ENCODE measurements at regions not wholly inside any gene's neighbourhood (a gene's known extent, or its start where the extent isn't known, plus 50 kb on each side); places are given as distances from the start of the nearest gene placed in this dataset.

DNA sequence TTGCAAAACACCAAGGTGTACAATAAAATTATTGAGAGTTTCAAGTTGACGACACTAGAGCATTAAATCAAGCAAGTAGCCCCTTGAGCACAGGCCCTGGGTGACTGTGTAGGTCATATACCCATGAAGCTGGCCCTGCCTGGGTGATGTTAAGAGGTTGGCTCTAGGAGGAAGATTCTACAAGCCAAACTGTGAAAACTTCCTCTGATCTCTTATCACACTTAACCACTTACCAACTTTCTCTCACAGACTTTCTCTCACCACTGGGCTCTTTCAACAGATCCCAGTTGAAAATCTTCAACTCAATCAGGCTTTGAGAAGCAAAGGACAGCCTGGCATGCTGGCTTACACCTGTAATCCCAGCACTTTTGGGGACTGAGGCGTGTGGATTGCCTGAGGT, 186.9 kb upstream of the BTG1 start:
- peaks cover 13% of the 10 kb centered on the region for H3K4me1 Mint-ChIP-seq
- no peak overlapping the region for H3K4me3 Mint-ChIP-seq
- no peaks in the 10 kb centered on the region for H3K9me3 Mint-ChIP-seq
- peak overlapping the region; percentile 14 for H3K27ac Mint-ChIP-seq
- no peak for ATAC-seq (ENCODE audit: low read depth)
- no peaks in the 10 kb centered on the region for H3K36me3 Mint-ChIP-seq
- H3K27me3 Mint-ChIP-seq: no peaks in the 10 kb centered on the region
- DNase-seq (ENCODE audit: low spot score in 2 of 2): no peak

DNA sequence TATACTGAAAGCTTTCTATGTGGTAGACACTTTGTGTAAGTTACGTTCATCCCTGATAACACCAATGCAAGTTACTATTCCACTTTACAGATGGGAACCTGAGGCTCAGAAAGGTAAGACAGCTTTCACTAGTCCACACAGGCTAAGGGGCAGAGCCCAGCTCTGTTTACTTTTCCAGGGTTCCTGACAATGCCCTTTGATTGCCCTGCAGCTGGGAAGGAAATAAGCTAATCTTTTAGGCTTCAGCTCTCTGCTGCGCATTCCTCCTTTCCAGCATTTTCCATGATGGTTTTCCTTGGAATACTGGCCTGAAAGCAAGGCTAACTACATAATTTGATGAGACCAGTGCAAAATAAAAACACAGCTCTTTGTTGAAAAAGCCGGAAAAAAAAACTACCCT, 185.7 kb upstream of the BTG1 start:
- DNase-seq (ENCODE audit: low spot score in 2 of 2): no peak
- ATAC-seq (ENCODE audit: low read depth): no peak
- H3K4me3 Mint-ChIP-seq: no peak overlapping the region
- no peaks in the 10 kb centered on the region for H3K27me3 Mint-ChIP-seq
- H3K9me3 Mint-ChIP-seq: peaks cover 1% of the 10 kb centered on the region
- peaks cover 2% of the 10 kb centered on the region for H3K36me3 Mint-ChIP-seq
- H3K27ac Mint-ChIP-seq: no peak overlapping the region
- peaks cover 16% of the 10 kb centered on the region for H3K4me1 Mint-ChIP-seq

DNA sequence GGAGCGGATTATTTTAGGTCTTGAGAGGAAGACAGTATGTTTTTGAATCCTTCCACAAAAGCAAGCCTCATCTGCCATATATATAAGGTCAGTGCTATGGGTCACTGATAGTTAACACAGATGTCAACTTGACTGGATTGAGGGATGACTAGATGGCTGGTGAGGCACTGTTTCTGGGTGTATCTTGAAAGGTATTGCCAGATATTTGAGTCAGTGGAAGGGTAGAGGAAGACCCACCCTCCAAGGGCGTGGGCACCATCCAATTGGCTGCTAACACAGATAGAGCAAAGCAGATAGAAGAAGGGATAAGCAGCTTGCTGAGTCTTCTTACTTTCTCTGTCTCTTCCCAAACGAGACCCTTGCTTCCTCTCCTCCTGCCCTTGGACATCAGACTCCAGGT, 185.0 kb upstream of the BTG1 start:
- peaks cover 16% of the 10 kb centered on the region for H3K4me1 Mint-ChIP-seq
- no peak overlapping the region for H3K4me3 Mint-ChIP-seq
- no peak for DNase-seq (ENCODE audit: low spot score in 2 of 2)
- H3K36me3 Mint-ChIP-seq: peaks cover 2% of the 10 kb centered on the region
- H3K27ac Mint-ChIP-seq: no peak overlapping the region
- peaks cover 1% of the 10 kb centered on the region for H3K9me3 Mint-ChIP-seq
- H3K27me3 Mint-ChIP-seq: no peaks in the 10 kb centered on the region
- ATAC-seq (ENCODE audit: low read depth): no peak

DNA sequence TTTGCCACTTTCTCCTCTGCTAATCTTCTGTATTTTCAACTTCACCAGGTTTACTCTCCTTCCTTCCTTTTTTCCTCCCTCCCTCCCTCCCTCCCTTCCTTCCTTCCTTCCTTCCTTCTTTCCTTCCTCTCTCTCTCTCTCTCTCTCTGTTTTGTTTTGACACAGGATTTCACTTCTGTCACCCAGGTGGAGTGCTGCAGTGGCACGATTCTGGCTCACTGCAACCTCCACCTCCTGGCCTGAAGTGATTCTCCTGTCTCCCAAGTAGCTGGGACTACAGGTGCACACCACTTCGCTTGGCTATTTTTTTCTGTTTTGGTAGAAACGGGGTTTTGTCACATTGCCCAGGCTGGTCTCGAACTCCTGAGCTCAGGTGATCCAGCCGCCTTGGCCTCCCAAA, 181.2 kb upstream of the BTG1 start:
- Mint-ChIP-seq H3K27ac (peak overlapping the region; percentile 19), H3K27me3 (no peaks in the 10 kb centered on the region), H3K4me1 (peaks cover 13% of the 10 kb centered on the region), H3K9me3 (peaks cover 4% of the 10 kb centered on the region), H3K4me3 (no peak overlapping the region), H3K36me3 (peaks cover 6% of the 10 kb centered on the region)
- no peak for DNase-seq (ENCODE audit: low spot score in 2 of 2)
- ATAC-seq (ENCODE audit: low read depth): no peak

DNA sequence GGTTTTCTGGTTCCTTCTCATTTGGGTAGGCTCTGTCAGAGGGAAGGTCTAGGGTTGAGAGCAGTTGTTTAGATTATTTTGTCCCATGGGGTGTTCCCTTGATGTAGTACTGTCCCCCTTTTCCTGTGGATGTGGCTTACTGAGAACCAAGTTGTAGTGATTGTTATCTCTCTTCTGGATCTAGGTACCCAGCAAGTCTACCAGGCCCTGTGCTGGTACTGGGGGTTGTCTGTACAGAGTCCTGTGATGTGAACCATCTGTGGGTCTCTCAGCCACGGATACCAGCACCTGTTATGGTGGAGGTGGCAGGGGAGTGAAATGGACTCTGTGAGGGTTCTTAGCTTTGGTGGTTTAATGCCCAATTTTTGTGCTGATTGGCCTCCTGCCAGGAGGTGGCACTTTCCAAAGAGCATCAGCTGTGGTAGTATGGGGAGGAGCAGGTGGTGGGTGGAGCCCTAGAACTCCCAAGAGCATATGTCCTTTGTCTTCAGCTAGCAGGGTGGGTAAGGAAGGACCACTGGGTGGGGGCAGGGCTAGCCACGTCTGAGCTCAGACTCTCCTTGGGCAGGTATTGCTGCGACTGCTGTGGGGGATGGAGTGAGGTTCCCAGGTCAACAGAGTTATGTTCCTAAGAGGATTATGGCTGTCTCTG, 179.3 kb upstream of the BTG1 start:
- no peak overlapping the region for H3K4me3 Mint-ChIP-seq
- H3K36me3 Mint-ChIP-seq: peaks cover 6% of the 10 kb centered on the region
- ATAC-seq (ENCODE audit: low read depth) (no peak), DNase-seq (ENCODE audit: low spot score in 2 of 2) (no peak)
- no peak overlapping the region for H3K27ac Mint-ChIP-seq
- H3K9me3 Mint-ChIP-seq: peaks cover 4% of the 10 kb centered on the region
- H3K27me3 Mint-ChIP-seq: no peaks in the 10 kb centered on the region
- peaks cover 13% of the 10 kb centered on the region for H3K4me1 Mint-ChIP-seq

DNA sequence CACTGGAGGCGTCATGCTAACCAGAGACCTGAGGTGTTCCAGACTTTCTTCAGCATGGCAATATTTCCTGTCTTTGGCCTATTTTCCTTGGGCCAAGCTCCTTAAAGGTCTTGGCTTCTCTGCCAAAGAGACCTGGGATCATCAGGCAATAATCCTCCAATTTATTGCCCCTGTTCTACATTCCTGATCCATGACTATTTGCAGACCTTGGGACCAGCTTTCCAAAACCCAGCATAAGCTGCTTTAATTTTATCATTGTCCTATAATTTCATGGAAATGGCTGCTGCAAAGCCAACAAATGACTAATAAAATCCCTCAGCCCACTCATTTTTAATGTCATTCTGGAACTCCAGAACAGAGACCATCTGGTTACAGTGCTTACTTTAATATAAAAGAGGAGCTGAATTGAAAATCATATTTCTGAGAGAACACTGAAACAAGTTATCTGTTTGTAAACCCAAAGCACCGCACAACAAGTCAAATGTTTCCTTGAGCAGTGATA, 166.9 kb upstream of the BTG1 start:
- DNase-seq (ENCODE audit: low spot score in 2 of 2) (no peak), ATAC-seq (ENCODE audit: low read depth) (no peak)
- Mint-ChIP-seq H3K27ac (no peak overlapping the region), H3K27me3 (no peaks in the 10 kb centered on the region), H3K36me3 (no peaks in the 10 kb centered on the region), H3K4me1 (no peaks in the 10 kb centered on the region), H3K9me3 (no peaks in the 10 kb centered on the region), H3K4me3 (no peak overlapping the region)

DNA sequence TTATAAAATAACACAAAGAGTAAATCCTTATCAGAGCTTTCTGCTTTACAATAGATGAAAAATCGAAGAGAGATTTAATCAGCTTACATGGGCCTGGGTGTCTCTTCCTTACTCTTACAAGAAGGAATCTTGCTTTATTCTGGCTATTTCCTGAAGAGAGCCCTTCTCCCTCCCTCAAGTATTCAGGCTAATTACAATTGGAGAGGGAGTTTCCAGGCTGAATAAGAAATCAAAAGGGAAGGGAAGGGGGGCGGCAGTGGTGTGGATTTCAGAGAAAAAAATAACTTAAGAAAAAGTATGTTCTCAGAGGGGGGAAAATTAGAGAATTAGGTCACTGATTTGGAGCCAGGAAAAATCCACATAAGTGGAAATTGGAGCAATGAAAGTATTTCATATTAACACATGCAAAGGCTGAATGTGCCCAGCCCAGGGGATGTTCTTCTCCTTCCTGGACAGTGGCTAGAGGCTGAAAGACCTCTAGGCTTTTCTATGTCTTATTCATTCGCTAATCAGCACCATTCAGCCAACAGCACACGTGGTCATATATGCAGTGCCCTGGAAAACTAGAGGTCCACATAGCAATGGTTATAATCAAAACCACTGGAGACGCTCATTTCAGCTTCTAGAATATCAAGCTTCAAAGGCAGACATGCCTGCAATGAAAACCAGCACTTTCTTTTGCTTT, 158.9 kb upstream of the BTG1 start:
- no peak overlapping the region for H3K4me3 Mint-ChIP-seq
- no peaks in the 10 kb centered on the region for H3K27me3 Mint-ChIP-seq
- ATAC-seq (ENCODE audit: low read depth) (no peak), DNase-seq (ENCODE audit: low spot score in 2 of 2) (no peak)
- H3K36me3 Mint-ChIP-seq: peaks cover 2% of the 10 kb centered on the region
- H3K4me1 Mint-ChIP-seq: peaks cover 2% of the 10 kb centered on the region
- no peak overlapping the region for H3K27ac Mint-ChIP-seq
- H3K9me3 Mint-ChIP-seq: peaks cover 1% of the 10 kb centered on the region

DNA sequence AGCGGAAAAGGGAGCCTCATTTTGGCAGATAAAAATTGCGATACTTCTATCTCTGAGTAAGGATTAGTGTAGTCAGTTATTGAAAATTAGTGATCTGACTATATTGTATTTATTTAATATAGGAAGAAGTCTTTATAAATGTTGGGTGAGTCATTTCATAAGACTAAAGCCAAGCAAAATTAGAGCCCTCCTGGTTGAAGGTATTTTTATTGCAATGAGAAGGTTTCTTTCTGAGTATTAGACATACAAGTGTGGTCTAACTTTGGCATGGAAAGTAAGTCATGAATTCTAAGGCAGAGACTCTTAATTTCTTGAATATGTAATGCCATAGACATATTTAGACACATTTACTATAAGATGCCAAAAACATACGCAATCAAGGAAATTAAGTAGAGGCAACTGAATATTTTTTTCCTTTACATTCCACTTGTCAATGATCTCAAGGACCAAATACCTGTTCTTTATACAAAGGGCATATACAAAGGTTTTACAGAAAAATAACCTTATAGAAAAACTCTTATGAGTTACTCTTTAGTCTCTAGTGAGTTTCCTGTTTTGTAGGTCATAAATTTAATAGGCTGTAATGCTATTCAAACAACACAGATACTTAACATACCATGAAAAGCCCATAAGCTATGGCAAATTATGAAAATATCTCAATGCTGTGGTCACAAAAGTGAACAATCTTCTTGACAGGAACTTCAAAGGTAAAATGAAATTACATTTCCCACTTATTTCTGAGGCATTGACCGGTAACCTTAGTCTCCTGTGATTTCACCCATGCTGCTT, 156.6 kb upstream of the BTG1 start:
- H3K9me3 Mint-ChIP-seq: peaks cover 1% of the 10 kb centered on the region
- ATAC-seq (ENCODE audit: low read depth) (no peak), DNase-seq (ENCODE audit: low spot score in 2 of 2) (no peak)
- H3K4me1 Mint-ChIP-seq: peaks cover 6% of the 10 kb centered on the region
- no peak overlapping the region for H3K27ac Mint-ChIP-seq
- H3K27me3 Mint-ChIP-seq: no peaks in the 10 kb centered on the region
- no peak overlapping the region for H3K4me3 Mint-ChIP-seq
- peaks cover 2% of the 10 kb centered on the region for H3K36me3 Mint-ChIP-seq

DNA sequence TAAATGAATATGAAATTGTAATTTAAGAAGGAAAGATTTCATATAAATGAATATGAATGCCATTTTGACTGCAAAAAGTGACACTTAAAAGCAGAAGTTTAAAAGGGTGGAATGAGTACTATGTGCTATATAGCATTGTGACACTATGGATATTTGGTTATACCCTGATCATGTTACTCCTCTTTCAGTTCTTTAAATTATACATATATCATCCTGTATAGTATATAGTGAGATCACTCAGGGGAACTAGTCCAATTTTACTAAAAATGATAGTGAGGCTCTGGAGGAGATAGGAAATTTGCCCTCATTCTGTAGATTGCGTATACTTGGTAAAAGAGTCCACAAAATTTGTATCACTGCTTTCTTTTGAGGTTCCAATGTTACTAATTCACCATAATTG, 155.7 kb upstream of the BTG1 start:
- DNase-seq (ENCODE audit: low spot score in 2 of 2) (no peak), ATAC-seq (ENCODE audit: low read depth) (no peak)
- no peaks in the 10 kb centered on the region for H3K9me3 Mint-ChIP-seq
- H3K36me3 Mint-ChIP-seq: no peaks in the 10 kb centered on the region
- no peak overlapping the region for H3K27ac Mint-ChIP-seq
- peaks cover 6% of the 10 kb centered on the region for H3K4me1 Mint-ChIP-seq
- no peak overlapping the region for H3K4me3 Mint-ChIP-seq
- H3K27me3 Mint-ChIP-seq: no peaks in the 10 kb centered on the region

DNA sequence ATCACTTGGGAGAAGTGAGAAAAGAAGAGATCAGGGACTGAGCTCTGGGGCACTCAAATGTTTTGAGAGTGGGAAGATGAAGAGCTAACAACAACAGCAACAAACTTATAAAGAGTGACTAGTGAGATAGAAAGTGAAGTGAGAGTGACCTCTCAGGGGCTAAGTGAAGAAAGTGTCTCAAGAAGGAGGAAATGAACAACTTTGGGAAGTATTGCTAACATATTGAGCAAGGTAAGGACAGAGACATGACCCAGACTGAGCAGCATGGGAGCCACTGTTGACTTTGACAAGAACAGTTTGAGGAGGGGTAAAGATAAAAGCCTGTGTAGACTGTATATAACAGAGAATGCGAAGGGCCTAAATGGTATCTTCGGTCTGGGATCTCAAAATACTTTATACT, 155.1 kb upstream of the BTG1 start:
- H3K27me3 Mint-ChIP-seq: no peaks in the 10 kb centered on the region

DNA sequence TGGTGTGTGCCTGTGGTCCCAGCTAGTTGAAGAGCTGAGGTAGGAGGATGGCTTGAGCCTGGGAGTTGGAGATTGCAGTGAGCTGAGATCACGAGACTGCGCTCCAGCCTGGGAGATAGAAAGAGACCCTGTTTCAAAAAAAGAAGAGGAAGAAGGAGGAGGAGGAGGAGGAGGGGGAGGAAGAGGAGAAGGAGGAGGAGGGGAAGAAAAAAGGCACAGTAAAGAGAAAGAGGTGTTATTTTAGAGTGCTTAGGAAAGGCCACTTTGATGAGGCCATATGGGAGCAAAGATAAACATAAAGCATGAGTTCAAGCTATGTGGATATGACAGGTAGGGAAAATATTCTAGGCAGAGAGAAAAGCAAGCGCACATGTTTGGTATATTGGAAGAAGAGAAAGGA, 154.1 kb upstream of the BTG1 start:
- no peak for DNase-seq (ENCODE audit: low spot score in 2 of 2)
- no peaks in the 10 kb centered on the region for H3K36me3 Mint-ChIP-seq
- H3K4me3 Mint-ChIP-seq: no peak overlapping the region
- ATAC-seq (ENCODE audit: low read depth): no peak
- peaks cover 9% of the 10 kb centered on the region for H3K4me1 Mint-ChIP-seq
- H3K9me3 Mint-ChIP-seq: no peaks in the 10 kb centered on the region
- no peaks in the 10 kb centered on the region for H3K27me3 Mint-ChIP-seq
- no peak overlapping the region for H3K27ac Mint-ChIP-seq

More for the DNA sequence above, 155.1 kb upstream of the BTG1 start:
- DNase-seq (ENCODE audit: low spot score in 2 of 2): no peak
- H3K4me3 Mint-ChIP-seq: no peak overlapping the region
- ATAC-seq (ENCODE audit: low read depth): no peak
- H3K27ac Mint-ChIP-seq: no peak overlapping the region
- no peaks in the 10 kb centered on the region for H3K9me3 Mint-ChIP-seq
- no peaks in the 10 kb centered on the region for H3K36me3 Mint-ChIP-seq
- H3K4me1 Mint-ChIP-seq: peaks cover 6% of the 10 kb centered on the region

DNA sequence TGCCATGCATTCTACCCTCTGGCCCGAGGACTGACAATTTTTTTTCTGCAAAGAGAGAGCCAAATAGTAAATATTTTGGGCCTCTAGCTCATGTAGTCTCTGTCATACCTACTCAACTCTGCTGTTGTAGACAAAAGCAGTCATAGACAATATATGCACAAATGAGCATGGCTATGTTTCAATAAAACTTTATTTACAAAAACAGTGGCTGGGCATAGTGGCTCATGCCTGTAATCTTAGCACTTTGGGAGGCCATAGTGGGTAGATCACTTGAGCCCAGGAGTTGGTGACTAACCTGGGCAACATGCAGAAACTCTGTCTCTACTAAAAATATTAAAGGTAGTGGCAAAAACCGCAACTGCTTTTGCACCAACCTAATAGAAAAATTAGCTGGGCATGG, 153.7 kb upstream of the BTG1 start:
- Mint-ChIP-seq H3K4me1 (peaks cover 9% of the 10 kb centered on the region), H3K27ac (no peak overlapping the region), H3K4me3 (no peak overlapping the region), H3K36me3 (no peaks in the 10 kb centered on the region), H3K9me3 (no peaks in the 10 kb centered on the region), H3K27me3 (no peaks in the 10 kb centered on the region)
- ATAC-seq (ENCODE audit: low read depth) (no peak), DNase-seq (ENCODE audit: low spot score in 2 of 2) (no peak)

DNA sequence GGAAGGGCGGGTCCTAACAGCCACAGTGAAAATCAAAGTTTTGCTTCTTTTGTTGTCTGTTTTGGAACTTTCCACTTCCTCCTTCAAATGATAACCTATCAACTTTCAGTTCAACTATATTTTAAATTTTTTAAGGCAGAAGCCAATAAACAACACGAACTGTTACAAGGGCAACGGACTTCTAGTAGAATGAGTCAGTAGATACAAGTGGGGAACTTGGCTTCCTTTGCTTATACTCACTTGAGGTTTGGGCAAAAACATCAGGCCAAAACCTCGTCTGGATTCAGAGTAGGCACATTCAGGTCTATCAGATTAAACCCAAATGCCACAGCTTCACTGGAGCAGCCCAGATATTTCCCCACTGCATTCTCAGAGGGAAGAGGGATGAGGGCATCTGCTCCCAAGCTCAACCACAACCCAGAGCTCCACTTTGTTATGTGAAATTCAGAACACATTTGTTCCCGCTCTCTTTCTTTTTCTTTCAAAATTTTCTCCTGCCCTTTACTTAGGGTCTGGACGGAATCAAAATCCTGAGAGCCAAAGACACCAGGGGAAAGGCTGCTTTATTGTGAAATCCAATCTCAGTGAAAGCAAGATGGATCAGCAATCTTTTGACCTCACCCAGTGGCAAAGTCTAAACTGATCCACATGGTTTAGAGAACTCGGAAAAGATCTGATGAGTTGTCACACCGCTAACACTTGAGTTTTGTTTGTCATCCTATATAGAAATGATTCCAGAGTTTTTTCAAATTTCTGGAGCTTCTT, 152.5 kb upstream of the BTG1 start:
- Mint-ChIP-seq H3K4me1 (peaks cover 6% of the 10 kb centered on the region), H3K27me3 (no peaks in the 10 kb centered on the region), H3K36me3 (peaks cover 2% of the 10 kb centered on the region), H3K4me3 (no peak overlapping the region), H3K27ac (peak overlapping the region; percentile 31), H3K9me3 (no peaks in the 10 kb centered on the region)
- peak; percentile 57 for ATAC-seq (ENCODE audit: low read depth)
- DNase-seq (ENCODE audit: low spot score in 2 of 2): no peak

DNA sequence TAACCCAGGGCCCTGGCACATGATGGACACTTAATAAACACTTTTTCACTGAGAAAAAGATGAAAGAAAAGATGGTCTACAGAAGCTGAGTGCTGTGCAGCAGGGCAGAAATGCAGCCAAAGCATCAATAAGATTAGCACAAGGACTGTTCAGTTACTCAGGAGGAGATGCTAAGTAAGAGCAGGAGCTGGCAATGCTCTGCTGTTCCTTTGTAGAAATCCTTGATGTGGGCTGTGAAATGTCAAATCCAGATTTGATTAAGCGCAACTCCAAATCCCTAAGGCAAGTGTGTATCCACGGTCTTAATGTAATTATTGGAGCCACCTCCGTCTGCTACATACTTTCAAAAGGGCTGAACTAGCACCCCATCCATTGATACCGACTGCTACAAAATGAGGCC, 151.8 kb upstream of the BTG1 start:
- Mint-ChIP-seq H3K27ac (no peak overlapping the region), H3K36me3 (peaks cover 2% of the 10 kb centered on the region), H3K9me3 (no peaks in the 10 kb centered on the region), H3K4me3 (no peak overlapping the region), H3K4me1 (peaks cover 6% of the 10 kb centered on the region), H3K27me3 (no peaks in the 10 kb centered on the region)
- DNase-seq (ENCODE audit: low spot score in 2 of 2) (no peak), ATAC-seq (ENCODE audit: low read depth) (no peak)
